RWPE2 (cell line): ENCODE measurements at regions not wholly inside any gene's neighbourhood (a gene's known extent, or its start where the extent isn't known, plus 50 kb on each side); places are given as distances from the start of the nearest gene placed in this dataset.

Experiments
- ATAC-seq: fragments of 200-7000 bp; cut with Tn5 transposase; 3 replicates; pipeline ENCODE4 v1.9.1; 2021; ENCODE audit warnings: low read depth
- DNase-seq: peaks from one replicate; pipeline ENCODE4 v3.0.0-alpha.2; 2020; ENCODE audit warnings: low spot score
- H3K27ac ChIP-seq: fragments of 450-650 bp; 2 replicates; pipeline ENCODE4 v1.5.1; 2017; ENCODE audit warnings: mild to moderate bottlenecking; ENCODE audit not compliant: poor library complexity, severe bottlenecking
- H3K27me3 ChIP-seq: fragments of 250-450 bp; sonication (Bioruptor Pico); 2 replicates; pipeline ENCODE4 v1.5.1; 2021; ENCODE audit warnings: mild to moderate bottlenecking, moderate library complexity; ENCODE audit not compliant: insufficient read depth, poor library complexity, severe bottlenecking
- H3K36me3 ChIP-seq: fragments of 250-450 bp; sonication (Bioruptor Pico); 2 replicates; pipeline ENCODE4 v1.5.1; 2020; ENCODE audit warnings: low read depth, mild to moderate bottlenecking, moderate library complexity
- H3K4me1 ChIP-seq: fragments of 250-450 bp; sonication (Bioruptor Pico); 2 replicates; pipeline ENCODE4 v1.5.1; 2021; ENCODE audit warnings: mild to moderate bottlenecking, moderate library complexity; ENCODE audit not compliant: insufficient read depth, poor library complexity, severe bottlenecking
- H3K4me3 ChIP-seq: fragments of 250-450 bp; sonication (Bioruptor Pico); 2 replicates; pipeline ENCODE4 v1.5.1; 2021; ENCODE audit warnings: mild to moderate bottlenecking, moderate library complexity; ENCODE audit not compliant: severe bottlenecking
- H3K9me3 ChIP-seq: fragments of 250-450 bp; sonication (Bioruptor Pico); 2 replicates; pipeline ENCODE4 v1.5.1; 2021; ENCODE audit warnings: mild to moderate bottlenecking, moderate library complexity; ENCODE audit not compliant: severe bottlenecking
- TF ChIP-seq, protein P1 (sequence below): fragments of 450-650 bp; IDR thresholded peaks from one replicate; pipeline ENCODE4 v1.5.1; 2017; ENCODE audit warnings: mild to moderate bottlenecking, moderate library complexity; ENCODE audit not compliant: poor library complexity, severe bottlenecking

DNA sequence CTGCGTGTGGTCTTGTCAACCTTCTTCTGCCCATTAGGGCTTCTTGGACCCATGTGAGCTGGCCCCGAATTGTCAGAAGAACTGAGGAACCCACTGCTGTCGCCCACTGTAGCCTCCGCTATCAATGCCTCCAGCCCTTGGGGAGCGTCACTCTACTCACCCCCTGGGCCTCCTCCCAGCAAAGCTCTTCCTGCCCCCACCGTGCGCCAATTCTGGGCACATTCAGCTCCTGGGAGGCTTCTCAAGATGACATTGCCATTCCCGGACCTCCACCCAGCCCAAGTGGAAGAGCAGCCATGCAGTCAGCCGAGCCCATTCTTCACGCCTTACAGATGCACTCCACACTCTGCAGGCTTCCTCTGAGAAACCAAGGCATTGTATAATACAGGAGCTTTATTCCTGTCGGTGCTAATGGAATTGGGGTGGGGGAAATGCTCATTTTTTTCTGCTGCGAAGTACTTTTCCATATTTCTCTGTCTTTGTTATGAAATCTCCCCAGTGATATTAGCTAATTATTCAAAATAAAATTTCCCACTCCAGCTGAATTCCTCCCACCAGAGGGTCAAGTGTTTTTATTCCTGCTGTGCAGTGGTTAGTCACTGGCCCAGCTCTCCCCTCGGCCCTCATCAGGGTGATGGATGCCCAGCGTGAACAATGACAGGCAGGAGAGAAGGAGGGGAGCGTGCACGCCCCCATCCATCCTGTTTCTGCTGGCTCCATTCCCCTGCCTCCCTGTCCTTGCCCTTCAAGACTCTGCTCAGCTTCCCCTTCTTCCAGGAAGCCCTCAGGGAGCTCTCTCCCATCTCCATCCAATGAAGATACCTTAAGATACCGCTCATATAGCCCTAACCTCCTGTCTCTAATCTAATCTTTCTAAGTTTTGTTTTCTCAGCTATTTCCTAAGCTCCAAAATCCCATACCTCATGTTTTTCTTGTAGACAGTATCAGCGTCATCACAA lies 87.7 kb downstream of the C16orf95 start:
- peaks cover 3% of the 10 kb centered on the region for H3K9me3 ChIP-seq
- DNase-seq: no peak
- TF ChIP-seq, protein P1, sequence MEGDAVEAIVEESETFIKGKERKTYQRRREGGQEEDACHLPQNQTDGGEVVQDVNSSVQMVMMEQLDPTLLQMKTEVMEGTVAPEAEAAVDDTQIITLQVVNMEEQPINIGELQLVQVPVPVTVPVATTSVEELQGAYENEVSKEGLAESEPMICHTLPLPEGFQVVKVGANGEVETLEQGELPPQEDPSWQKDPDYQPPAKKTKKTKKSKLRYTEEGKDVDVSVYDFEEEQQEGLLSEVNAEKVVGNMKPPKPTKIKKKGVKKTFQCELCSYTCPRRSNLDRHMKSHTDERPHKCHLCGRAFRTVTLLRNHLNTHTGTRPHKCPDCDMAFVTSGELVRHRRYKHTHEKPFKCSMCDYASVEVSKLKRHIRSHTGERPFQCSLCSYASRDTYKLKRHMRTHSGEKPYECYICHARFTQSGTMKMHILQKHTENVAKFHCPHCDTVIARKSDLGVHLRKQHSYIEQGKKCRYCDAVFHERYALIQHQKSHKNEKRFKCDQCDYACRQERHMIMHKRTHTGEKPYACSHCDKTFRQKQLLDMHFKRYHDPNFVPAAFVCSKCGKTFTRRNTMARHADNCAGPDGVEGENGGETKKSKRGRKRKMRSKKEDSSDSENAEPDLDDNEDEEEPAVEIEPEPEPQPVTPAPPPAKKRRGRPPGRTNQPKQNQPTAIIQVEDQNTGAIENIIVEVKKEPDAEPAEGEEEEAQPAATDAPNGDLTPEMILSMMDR: no peak
- no peak for ATAC-seq
- H3K27me3 ChIP-seq: no peaks in the 10 kb centered on the region
- H3K4me1 ChIP-seq: no peaks in the 10 kb centered on the region
- H3K4me3 ChIP-seq: no peak overlapping the region
- no peak overlapping the region for H3K27ac ChIP-seq
- H3K36me3 ChIP-seq: no peaks in the 10 kb centered on the region

- Histone ChIP-seq H3K36me3 (no peaks in the 10 kb centered on the region), H3K27me3 (no peaks in the 10 kb centered on the region), H3K4me1 (no peaks in the 10 kb centered on the region), H3K27ac (no peak overlapping the region), H3K4me3 (no peak overlapping the region), H3K9me3 (peaks cover 3% of the 10 kb centered on the region)
- DNase-seq (no peak), ATAC-seq (no peak)
- TF ChIP-seq, protein P1: no peak
Observed at GRCh38 chr16:87230571-87230970, 86.6 kb downstream of the C16orf95 start.

GRCh38 chr16:87231295-87231694 lies 85.9 kb downstream of the C16orf95 start:
- no peaks in the 10 kb centered on the region for H3K36me3 ChIP-seq
- H3K4me1 ChIP-seq: no peaks in the 10 kb centered on the region
- H3K27me3 ChIP-seq: no peaks in the 10 kb centered on the region
- TF ChIP-seq, protein P1: no peak
- H3K4me3 ChIP-seq: no peak overlapping the region
- ATAC-seq (no peak), DNase-seq (no peak)
- H3K9me3 ChIP-seq: peaks cover 3% of the 10 kb centered on the region
- no peak overlapping the region for H3K27ac ChIP-seq

DNA sequence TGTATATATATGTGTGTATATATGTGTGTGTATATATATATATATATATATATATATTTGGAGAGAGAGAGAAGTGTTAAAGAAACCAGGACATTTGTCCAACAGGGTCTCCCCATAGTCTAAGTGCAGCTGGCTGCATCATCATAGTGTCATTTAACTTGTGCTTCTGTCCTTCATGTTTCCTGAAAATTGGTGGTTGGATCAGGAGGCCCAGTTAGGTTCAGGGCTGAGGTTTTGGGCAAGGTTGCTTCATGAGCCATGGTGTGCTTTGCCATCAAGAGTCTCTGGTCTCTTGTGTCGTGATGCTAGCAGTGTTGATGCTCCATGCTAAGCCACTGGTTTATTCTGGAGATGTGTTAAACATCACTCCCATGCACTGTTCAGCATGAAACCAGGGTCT lies 85.3 kb downstream of the C16orf95 start:
- no peak overlapping the region for H3K4me3 ChIP-seq
- H3K9me3 ChIP-seq: peaks cover 3% of the 10 kb centered on the region
- H3K4me1 ChIP-seq: peaks cover 3% of the 10 kb centered on the region
- no peaks in the 10 kb centered on the region for H3K36me3 ChIP-seq
- TF ChIP-seq, protein P1: no peak
- DNase-seq: no peak
- ATAC-seq: no peak
- H3K27me3 ChIP-seq: no peaks in the 10 kb centered on the region
- no peak overlapping the region for H3K27ac ChIP-seq

- no peak for DNase-seq
- Histone ChIP-seq H3K27ac (no peak overlapping the region), H3K27me3 (no peaks in the 10 kb centered on the region), H3K9me3 (peaks cover 3% of the 10 kb centered on the region), H3K36me3 (no peaks in the 10 kb centered on the region), H3K4me1 (peaks cover 15% of the 10 kb centered on the region), H3K4me3 (no peak overlapping the region)
- ATAC-seq: no peak
- TF ChIP-seq, protein P1: no peak
Observed at GRCh38 chr16:87233928-87234327, 83.3 kb downstream of the C16orf95 start.
